HK-2 (cell line): ENCODE measurements at regions not wholly inside any gene's neighbourhood (a gene's known extent, or its start where the extent isn't known, plus 50 kb on each side); places are given as distances from the start of the nearest gene placed in this dataset.

ENCODE experiments used
- DNase-seq: peaks from one replicate; pipeline ENCODE4 v3.0.0-alpha.2; 2018; ENCODE audit not compliant: unreplicated experiment

DNA sequence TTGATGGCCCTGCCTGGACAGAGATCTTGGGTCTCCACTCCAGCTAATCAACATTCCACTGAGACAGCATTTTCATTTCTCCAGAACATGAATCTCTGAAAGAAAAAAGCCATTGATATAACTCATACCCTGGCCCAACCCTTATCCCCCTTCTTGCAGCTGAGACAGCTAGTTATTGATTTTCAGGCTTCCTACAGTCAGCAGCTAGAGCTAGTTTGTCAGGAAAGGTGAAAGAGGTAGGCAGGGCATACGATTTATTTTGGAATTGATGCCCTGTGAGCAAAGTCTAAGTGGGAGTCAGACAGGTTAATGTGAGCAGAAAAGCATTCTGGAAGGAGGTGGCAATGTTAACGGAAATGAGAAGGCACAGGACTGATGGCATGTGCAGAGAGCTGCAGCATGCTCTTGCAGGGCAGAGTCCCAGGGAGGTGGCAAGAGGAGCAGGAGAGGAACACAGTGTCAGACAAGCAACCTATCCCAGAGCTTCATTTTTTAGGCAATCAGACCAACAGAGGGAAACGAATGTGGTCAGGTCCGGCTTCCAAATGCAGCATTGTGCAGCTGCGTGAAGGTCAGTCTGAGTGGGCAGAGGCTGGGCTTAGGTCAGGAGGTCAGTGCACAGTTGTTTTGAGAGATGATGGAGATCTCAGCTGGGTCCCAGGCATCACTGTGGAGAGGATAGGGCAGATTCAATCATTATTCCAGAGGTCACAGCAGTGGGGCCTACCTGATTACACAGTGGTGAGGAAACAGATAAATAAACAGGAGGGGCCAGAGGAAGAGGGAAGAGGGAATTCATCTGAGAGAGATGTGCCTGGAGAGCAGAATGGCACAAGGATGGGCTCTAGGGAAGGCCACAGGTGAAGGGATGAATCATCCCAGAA lies 134.8 kb downstream of the CMPK2 start:
- DNase-seq = no peak

DNA sequence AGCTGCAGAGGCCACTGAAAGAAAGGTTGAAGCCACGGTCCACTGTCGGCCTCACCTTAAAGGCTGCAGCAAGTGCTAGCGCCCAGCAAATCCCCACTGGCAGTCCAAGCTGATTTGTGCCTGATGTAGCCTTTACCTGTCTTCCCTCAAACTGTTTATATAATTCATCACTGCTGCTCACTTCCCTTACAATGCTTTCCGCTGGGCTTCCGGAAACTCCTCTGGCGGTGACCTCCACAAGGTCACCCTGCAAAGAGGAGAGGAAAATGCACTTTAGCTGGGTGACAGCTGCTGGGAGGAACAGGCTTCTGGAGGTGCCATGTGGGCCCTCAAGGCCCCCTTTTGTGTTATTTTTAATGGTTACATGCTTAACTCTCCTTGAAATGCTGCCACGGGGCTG lies 126.2 kb downstream of the CMPK2 start:
- DNase-seq = no peak

DNA sequence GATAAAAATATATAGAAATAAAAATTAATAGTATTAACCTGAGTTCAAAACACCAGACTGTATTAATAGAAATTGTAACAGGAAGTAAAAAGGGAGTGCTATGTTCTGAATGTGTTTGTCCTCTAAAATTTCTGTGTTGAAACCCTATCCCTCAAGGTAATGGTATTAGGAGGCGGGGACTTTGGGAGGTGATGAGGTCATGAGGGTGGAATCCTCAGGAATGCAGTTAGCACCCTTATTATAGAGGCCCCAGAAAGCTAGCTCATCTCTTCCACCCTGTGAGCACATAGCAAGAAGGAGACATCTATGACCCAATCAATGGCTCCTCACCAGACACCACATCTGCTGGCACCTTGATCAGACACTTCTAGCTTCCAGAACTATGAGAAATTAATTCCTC lies 124.5 kb downstream of the CMPK2 start:
- DNase-seq = no peak

DNA sequence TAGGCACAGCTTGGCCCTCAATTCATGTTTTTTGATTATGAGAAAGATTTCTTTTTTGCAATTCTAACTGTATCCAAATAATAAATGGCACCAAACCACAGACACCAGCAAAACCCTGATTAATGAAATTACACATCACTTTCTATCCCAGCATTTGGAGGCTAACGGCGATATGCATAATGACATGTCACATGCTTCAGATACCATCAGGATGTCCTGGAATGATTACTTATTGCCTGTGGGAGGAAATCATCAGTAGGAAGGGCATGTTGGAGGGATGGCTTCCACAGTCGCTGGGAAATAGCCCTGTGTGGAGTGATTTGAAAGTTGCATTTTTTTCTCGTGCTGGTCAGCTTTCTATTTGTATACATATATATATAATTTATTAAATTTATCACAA lies 121.7 kb downstream of the CMPK2 start:
- DNase-seq = no peak

DNA sequence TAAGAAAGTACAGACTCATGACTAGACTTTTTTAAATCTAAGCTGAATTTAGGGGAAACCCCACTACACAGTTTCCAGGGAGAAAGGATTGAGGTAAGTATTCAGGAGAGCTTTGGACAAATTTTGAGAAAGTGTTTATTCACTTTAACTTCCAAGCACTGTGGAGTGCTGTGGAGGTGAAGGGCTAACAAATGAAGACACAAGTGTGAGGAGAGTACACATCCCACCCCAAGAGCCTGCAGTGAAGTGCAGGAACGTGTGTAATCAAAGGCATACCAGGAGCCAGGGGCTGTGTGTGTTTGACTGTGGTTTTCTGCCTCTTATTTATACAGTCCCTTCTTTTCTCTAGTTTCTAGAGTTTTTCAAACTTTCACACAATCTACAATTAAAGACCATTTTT lies 118.3 kb downstream of the CMPK2 start:
- DNase-seq = no peak

DNA sequence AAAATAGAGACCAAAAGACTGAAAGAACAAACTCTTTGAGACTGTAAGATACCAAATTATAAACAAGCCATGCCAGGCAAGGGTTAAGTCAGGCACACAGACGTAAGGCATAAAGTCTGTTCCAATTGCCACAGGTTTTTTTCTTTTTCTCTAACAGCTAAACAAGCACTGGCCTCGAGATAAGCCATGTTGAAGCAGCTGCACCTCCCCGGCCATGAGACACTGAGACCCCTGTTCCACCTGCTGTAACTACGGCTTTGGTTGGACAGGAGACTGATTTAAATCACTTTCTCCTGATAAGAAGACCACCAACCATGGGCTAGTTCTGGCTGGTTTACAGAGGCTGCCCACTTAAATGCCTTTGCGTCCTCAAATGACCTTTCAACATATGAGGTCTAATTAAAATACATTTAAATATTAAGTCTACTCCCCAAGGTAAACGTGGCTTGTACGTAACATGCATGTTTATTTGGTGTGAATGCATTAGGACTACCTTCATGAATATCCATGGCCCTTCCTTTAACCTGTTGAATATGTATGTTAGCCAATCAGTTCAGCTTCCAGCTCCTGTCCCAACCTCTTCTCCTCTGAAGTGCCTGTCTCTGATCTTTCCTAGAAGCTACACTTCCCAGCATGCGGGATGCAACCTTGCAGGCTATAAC lies 117.2 kb downstream of the CMPK2 start:
- DNase-seq = no peak

DNA sequence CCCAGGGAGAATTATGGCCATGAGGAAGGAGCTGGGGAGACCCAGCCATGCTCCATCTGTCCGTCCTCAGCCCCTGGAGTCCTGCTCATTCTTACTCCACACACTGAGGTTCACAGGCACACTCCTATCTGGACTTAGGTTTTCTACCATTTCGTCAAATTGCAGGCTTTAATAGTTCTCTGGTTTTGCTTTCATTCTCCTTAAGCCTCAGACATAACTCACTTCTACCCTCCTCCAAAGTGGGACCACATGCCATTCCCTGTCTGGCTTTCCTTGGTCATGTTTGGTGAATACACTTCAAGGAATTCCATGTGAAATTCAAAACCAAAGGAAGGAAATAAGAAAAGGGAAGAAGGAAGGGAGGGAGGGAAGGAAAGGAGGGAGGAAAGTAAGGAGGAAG lies 115.7 kb downstream of the CMPK2 start:
- no peak for DNase-seq

DNA sequence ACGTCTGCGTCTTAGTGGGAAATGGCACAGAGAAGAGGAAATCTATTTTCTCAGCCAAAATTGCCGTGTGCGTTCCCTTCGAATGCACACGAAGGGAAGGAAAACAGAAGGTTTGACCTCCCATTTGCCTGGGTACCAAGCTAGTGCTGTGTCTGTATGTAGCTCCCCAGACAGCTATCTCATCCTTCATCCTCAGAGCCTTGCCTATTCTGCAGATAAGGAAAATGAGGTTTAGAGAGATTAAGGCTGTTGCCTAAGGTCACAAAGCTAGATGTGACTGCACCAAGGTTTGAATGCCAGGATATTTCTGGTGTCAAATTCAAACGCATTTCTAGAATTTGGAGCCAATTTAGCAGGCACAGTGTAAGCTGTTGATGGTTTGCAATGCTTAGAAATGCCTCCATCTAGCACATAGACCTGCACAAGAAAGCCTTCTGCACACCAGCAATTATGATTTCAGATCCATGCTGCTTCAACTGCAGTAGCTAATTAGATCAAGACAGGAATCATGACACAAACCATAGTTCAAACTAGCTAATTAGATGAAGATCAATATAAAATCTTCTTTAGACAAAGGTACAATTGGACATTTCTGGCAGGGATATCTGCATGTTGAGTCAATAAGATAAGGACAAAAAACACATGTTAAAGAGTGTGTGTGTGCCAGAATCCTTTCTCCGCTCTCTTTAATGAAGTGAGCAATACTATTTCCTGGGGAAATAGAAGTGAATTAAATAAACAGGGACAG lies 115.1 kb downstream of the CMPK2 start:
- no peak for DNase-seq

DNA sequence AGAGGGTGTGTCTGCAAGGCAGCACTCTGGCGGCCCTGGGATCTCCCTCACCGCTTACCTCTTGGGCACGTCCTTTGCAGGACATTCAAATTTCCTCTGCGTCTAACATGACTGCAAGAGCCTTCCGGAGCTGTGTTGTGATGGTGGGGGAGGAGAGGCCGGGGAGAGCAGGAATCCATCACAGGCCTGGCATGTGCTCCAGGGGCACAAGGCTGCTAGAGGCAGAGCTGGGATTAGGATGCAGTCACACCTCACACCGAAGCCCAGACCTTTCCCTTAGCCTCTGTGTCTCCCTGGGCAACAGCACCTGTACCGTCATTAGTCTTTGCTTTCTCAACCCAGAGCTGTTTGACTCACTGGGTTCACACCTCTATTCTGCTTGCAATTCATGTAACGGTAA lies 111.3 kb downstream of the CMPK2 start:
- no peak for DNase-seq

DNA sequence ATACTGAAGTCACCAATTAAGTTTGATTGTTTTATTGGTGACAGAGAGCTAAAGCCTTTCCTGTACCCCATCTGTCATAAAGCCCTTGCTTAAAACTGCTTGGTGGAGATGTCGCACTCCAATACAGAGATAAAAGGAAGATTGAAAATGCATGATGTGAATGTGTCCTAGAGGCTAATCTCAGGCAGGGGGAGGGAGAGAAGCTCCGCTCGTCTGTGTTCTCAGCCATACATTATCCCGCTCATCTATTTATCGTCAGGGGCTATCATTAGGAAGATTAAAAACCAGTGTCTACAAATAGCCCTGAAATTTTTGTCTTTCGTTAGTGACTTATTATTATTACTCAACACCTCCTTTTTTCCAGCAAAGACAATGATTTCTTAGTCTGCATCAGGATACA lies 110.3 kb downstream of the CMPK2 start:
- DNase-seq = no peak

DNA sequence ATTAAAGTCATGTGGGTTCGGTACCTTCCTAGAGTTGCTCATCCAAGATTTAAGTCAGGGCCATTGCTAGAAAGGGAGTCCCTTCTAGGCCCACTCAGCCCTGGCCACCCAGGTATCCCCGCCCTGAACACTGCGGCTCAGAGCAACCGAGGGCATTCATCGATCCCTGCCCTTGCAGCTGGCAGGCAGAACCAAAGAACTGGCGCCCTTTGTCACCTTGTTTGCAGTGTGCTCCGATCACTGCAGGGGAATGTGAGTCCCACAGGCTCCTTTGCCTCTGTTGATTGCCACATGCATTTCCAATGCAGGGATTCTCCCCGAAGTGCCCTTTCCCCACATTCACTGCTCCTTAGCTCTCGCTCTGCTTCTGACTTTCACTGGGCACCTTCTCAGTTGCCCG lies 108.5 kb downstream of the CMPK2 start:
- DNase-seq = no peak

DNA sequence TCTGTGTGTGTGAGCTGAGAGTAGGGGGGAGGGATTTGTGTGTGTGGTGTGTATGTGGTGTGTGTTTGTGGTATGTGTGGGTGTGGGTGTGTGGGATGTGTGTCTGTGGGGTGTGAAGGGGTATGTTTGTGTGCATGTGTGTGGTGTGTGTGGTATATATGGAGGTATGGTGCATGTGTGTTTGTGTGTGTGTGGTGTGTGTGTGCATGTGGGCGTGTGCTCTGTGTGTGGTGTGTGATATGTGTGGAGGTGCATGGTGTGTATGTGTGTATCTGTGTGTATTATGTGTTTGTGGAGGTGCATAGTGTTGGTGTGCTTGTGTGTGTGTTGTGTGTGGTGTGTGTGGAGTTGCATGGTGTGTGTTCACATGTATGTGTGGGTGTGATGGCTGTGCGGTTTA lies 106.0 kb downstream of the CMPK2 start:
- no peak for DNase-seq

DNA sequence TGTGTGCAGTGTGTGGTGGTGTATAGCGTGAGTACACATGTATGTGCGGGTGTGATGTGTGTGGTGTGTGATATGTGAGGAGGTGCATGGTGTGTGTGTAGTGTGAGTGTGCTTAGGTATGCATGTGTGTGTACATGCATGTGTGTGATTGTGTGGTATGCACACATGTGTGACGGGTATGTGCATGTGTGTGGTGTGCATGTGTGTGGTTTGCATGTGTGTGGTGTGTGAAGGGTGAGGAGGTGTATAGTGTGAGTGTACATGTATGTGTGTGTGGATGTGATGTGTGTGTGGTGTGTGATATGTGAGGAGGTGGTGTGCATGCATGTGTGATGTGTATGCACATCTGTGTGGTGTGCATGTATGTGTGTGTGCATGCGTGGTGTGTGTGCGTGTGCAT lies 105.6 kb downstream of the CMPK2 start:
- no peak for DNase-seq

DNA sequence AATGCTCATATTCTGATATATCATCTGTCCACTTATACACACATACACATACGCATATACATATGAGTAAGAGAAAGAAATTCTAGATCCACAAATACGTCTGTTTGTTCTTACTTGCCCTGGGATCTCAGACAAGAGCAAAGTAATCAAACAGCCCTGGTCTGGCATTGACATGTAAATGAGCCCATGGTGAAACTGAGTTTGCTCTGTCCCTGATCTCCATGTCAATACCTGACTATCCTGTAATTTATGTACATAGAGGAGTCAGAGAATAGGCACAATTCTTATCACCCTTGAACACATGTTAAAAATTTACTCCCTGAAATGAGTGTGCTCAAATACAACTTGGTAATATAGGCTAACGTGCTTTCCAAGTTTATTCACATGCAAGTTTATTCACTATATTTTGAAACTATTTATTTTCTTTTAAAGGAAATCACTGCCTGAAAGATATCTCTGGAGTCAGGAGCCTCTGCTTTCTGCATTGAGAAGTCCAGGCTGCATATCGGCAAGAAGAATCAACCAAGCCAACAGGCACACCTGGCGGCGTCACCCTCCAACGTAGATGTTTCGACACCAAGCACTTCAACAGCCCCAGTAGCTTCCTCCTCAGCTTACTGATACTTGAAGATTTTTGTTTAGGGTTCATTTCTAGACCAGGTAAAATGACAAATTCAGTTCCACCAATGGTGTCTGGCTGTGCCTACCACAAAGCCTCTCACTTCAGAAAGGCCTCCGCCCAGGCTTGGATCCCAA lies 100.6 kb downstream of the CMPK2 start:
- no peak for DNase-seq

DNA sequence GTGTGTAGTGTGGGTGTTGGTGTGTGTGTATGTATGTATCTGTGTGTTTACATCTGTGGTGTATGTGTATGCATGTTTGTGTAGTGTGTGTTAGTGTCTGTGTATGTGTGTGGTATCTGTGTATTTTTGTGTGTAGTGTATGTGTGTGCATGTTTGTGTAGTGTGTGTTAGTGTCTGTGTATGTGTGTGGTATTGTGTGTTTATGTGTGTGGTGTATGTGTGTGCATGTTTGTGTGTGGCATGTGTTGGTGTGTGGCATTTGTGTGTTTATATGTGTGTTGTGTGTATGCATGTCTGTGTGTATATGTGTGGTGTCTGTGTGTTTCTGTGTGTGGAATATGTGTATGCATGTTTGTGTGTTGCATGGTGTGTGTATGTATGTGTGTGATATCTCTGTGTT lies 96.4 kb downstream of the CMPK2 start:
- no peak for DNase-seq

DNA sequence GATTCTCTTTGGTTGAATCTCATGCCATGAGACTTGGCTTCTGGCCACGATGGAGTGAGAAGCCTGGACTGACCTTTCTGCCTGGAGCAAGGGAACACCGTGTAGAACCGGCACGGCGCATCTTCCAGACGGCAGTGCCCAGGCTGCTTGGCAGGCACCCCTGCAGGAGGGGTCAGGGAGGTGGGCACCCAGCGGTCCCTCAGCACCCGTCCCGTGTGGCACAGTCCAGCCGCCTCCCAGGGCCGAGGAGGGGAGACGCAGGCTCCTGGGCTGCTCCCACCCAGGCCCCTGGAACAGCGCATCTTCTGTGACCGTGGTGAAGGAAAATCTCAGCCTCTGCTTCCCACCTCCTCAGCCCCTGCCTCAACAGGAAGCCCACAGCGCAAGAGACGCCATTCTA lies 95.7 kb downstream of the CMPK2 start:
- DNase-seq = no peak

DNA sequence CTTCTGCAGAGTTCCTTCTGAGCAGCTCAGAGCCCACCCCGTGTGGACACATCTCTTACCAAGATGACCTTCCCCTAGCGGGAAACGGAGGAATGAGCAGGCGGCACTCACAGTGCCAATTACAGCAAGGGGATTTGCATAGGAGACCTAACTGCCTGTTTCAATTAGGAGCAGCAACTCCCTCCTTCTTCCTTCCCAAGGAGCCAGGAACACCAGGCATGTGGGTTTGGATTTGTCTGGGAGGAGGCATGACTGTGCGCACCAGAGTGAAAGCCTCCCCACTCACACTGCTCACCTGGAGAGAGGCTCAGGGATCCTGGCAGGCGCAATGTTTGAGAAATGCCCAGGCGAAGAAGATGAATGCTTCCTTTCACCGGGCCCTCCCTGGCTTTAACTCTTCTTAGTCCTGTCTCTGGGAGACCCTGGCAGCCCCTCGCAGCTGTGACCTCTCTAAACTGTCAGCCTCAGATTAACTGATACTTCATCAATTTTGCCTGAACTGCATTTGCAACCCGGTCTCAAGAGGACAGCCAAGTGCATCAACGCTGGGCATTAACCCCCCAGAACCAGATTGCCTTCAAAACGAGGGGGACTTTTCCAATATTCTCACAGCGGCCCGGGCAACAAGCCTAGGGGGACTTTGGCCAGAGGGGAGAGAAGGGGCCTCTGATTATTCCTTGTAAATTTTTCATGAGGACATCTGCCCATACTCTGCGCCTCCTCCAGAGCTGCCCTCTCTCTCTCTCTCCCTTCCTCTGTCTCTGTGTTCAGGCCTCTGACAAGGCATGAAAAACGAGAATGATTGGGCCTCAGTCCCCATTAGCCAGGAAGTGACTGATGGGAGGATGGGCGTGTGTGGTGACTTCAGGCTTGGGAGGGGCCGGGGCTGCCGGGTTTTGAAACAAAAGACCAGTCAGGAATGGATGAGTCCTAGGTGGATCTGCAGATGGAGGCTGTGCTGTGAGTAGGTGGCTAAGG lies 93.8 kb downstream of the CMPK2 start:
- DNase-seq = no peak

DNA sequence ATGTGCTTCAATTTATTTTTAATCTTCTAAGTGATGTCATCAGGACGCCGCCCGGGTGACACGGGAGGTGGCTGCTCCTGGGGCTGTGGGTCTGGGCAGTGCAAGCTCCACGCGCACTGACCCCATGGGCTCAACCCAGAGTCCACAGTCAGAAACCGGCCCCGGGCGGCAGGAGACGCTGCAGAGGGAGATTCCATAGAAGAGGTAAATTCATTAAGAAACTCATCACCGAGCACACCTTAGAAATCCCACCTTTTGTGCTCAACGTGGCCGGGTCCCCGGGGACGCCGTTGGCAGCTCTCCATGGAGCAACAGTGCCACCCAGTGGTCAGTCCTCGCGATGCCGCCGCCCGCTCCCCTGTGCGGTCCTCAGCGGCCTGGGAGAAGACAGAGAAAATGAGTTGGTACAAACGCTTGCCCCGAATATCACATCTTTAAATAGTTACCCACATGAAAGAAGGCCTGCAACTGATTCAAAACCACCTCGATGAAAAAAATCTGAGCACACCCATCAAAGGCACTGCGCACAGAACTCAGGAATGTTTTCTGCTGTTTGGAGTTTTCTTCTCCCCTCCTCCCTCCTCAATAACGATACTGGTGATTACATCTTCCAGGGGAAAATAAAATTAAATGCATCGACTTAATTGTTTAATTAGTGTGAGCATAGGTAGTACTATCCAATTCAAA lies 92.6 kb downstream of the CMPK2 start:
- DNase-seq = peak; percentile 71

DNA sequence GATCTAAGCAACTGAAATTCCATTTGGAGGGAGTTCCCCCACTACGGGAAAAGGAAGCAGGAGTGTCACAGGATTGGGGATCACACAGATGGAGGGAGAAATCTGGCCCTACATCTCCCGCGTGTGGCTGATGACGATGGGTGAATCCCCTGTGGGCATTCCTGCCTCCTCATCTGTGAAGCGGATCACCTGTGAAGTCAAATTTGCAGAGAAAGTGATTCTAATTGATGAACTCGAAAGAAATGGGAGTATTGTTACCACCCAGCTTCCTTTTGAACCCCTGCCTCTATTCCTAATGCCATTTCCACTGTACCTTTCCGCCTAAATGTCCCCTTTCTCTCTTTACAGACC lies 92.0 kb downstream of the CMPK2 start:
- DNase-seq = no peak

DNA sequence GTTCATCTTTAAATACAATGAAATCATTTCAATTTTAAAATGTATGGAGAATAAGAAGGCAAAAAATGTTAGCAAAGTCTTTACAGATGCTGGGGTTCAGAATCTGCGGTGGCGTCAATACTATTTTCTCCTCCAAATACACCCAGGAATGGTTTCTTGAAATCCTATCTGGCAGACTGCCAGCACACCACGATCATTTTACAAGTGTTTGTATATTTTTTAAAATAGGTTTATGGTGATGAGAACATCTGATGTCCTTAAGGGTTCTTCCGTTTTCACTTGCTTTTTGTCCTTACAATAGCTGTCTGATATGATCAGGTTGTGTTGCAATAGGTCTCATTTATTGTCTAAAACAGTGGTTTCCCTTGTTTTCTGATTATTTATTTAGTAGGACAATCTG lies 89.6 kb downstream of the CMPK2 start:
- no peak for DNase-seq
